Superior temporal gyrus (tissue), 1 donor: ENCODE measurements at regions not wholly inside any gene's neighbourhood (a gene's known extent, or its start where the extent isn't known, plus 50 kb on each side); places are given as distances from the start of the nearest gene placed in this dataset.

Experiments used
- DNase-seq: peaks from one replicate; pipeline ENCODE4 v3.0.0-alpha.2; 2016; ENCODE audit errors: extremely low spot score

- DNase-seq: no peak
Observed at GRCh38 chr2:196356332-196356731, 185.0 kb upstream of the STK17B start.

DNA sequence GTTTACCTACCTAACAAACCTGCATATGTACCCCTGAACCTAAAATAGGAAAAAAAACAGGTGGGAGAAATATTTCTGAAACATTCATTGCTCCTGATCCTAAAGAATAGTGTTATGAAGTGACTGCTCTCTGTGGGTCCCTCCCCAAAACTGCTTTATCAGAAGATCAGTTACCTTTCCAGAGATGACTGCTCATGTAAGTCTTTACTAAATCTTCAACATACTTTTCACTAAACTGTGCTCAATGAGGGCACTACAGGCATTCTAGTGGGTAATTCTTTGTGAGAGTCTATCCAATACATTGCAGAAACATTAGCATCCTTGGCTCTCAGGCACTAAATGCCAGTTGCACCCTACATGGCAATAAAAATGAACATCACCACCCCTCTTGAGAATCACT, 189.3 kb upstream of the STK17B start:
- DNase-seq: no peak

- DNase-seq: no peak
Observed at GRCh38 chr2:196361606-196362326, 190.4 kb upstream of the STK17B start.

DNA sequence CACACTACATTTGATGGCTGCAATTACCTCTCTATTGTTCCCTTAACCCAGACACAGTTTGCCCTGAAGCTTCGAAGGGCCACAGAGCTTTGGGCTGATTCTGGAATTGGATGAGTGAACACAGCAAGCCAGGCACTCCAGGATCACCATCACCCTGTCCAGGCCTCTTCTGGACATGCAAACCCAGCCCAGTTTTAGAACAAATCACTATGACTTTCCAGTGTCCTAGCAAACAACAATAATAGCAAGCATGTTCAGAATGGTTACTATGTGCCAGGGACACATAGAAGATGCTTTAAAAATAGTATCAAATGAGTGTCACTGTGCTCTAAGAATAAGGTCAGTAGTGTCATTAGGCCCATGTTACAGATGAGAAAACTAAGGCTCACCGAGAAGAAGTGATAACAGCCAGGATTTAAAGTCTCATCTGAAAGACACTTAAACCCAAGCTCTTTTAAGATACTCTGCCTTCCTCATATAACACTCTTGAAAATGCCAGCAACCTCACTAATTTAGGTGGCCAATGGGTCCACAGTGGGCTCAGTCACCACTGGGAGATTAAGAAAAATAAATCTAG, 191.7 kb upstream of the STK17B start:
- no peak for DNase-seq

DNA sequence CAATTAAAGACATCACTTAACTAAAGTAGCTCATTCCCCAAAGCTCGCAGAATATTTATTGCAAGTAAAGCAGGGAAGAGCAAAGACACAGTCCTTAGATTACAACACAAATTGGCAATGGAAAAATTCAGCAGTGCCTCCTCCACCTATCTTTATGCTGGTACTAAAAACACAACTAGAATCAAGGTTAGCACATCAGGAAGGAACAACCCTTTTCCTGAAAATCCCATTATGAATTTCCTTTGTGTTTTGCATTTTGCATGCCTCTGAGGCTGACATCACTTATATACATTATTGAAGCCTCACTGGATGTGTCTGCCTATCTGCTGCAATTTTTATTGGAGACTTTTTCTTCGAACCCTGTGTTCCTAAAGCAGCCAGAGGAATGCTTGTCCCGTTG, 193.8 kb upstream of the STK17B start:
- DNase-seq: no peak

DNA sequence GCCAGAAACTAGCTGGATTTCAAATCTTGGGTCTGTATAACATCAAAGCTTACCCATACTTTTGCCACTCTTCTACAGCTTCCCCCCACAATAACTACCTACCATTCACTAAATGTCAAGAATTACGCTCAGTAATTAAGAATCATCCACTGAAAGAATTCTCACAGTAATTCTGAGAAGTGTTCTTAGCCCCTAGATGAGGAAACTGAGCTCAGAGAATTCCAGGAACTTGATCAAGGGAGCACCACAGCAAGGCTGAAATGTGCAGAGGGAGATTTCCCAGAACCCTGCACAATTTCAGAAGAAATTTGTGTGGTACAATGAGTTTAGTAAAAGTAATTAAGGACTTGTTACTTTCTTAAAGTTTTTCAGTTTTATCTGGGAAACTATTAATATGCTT, 194.5 kb upstream of the STK17B start:
- no peak for DNase-seq

- no peak for DNase-seq
Observed at GRCh38 chr2:196367633-196368032, 196.3 kb upstream of the STK17B start.

GRCh38 chr2:196368546-196369225, 197.3 kb upstream of the STK17B start:
- DNase-seq: no peak

DNA sequence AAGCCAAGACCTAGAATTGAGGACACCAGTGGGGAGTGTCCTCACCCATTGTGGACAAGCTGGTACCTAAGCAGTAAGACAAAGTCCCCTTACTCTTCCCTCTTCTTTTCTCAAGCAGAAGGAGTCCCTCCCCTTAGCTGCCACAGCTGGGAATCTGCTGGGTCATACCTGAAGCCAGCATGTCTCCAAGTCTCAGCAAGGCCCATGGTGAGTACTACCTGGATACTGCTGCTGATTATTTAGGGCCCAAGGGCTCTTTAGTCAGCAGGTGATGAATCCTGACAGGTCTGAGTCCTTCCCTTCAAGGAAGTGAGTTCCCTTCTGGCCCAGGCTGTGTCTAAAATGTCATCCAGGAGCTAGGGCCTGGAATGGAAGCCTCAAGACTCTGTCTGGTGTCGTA, 198.6 kb upstream of the STK17B start:
- DNase-seq: no peak

DNA sequence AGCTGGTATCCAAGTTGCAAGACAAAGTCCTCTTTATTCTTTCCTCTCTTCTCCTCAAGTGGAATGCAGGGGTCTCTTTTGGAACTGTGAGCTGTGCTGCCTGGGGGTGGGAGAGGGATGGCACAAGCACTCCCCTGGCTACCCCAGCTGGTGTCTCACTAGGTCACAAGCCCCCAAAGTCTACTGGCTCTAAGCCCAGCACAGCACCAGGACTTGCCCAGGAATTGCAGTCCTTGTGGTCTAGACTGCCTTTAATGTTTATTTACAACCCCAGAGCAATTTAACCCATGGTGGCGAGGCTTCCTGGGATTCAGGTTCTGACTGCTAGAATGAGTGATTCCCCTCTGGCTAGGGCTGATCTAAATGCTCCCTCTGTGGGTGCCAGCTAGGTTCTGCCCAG, 199.0 kb upstream of the STK17B start:
- DNase-seq: no peak

DNA sequence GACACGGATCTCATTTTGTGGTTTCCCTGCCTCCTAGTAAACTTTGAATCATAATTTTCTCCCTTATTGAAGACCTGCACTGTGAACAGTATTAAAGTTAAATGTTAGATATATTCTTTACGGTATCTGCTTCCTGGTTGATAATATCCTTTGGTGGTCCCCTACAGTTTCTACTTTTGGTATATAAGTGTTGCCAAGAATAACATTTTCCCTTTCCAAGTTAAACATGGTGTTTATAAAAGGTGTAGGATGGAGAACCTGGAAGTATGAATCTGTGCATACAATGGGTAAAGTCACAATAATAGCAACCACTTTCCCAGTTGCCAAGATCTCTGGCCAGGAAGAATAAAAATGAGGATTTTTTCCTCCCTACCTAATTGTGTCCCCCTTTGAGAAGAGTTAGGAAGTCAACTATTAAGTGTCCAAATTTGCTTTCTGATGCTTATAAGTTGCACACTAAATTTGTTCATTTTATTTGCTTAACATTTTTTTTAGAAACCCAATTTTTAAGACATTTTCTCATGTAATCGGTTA, 201.0 kb upstream of the STK17B start:
- no peak for DNase-seq

DNA sequence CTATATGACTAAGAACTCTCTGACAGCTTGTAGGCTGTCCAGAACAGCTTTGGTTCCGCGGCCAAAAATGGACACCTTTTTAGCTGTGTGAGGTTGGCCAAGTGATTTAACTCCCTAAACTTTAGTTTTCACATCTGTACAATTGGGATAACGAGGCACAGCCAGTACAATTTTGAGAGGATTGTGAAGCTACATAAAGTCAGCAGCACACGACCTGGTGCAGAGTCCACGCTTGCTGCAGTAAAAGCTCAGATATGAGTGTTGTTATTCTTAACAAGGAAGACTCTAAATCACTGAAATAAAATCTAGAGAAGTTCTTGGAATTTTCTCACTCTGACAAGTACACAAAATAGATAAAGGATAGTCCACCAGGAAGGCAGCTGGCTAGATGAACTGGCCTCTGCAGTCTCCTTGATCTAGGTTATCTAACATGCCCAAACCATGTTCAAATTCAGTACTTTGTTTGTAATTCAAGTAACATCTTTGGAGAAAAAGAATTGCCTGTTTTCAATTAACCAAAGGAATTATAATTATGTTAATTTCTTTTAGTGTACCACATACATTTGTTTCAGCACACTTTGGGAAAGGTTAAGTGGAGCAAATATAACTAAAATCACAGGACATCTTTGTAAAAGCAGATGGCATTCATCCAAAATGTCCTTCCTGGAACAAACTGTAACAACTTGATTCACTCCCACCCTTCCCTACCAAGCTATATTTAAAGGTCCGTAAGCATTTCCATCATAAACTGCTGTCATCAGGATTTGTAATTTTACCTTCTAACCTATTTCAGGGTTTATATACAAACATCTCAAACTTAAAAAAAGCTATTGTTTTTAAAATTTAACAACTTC, 201.7 kb upstream of the STK17B start:
- DNase-seq: peak; percentile 30

GRCh38 chr2:196376984-196377877, 205.9 kb upstream of the STK17B start:
- DNase-seq: no peak

DNA sequence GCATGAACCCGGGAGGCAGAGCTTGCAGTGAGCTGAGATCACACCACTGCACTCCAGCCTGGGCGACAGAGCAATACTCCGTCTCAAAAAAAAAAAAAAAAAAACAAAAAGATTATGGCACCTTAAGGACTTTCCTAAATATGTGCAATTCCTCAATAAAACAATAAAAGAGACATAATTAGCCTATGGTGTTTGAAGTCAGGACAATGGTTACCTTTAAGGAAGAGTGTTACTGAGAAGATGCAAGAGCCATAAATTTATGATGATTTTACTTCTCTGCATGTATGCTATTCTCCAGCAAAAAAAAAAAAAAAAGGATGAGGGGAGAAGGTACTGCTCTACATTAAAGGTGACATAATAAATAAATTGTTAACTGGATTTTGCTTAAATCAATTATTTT, 208.2 kb upstream of the STK17B start:
- no peak for DNase-seq

GRCh38 chr2:196380098-196380497, 208.7 kb upstream of the STK17B start:
- DNase-seq: no peak

GRCh38 chr2:196380575-196380974, 209.2 kb upstream of the STK17B start:
- DNase-seq: no peak

- no peak for DNase-seq
Observed at GRCh38 chr2:196381464-196381863, 210.1 kb upstream of the STK17B start.

GRCh38 chr2:196383799-196384198, 212.4 kb upstream of the STK17B start:
- no peak for DNase-seq

DNA sequence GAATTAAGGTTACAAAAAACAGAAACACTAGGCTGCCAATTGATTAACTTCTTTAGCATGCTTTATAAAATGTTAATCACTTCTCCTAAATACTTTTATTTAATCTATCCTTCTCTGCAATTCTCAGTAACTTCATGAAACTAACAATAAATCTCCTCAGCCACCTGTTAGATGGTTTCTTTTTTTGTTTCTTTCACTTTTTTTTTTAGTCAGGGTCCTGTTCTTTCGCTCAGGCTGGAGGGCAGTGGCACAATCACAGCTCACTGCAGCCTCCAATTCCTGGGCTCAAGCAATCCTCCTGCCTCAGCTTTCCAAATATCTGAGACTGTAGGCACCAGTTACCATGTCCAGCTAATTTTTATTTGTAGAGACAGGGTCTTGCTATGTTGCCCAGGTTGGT, 213.4 kb upstream of the STK17B start:
- DNase-seq: no peak

DNA sequence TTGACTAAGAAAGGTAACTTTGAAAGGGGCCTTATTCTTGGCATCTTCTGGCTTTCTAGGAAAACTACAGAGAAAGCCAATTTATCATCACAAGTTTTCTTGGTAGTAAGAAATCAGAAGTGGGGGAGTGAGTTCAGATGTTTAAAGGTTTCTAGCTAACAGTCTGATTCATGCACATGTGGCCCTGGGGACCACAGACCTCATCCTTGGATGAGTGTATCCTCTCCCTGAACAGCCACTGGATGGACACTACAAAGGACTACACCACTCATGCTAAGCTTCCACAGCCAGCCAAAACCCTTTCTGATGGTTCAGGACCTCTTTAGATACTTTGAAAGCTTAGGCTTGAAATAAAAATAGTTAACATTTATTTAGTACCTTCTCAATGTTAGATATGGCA, 218.3 kb upstream of the STK17B start:
- DNase-seq: no peak
